Neural cell (in vitro differentiated cells): ENCODE measurements at regions not wholly inside any gene's neighbourhood (a gene's known extent, or its start where the extent isn't known, plus 50 kb on each side); places are given as distances from the start of the nearest gene placed in this dataset.

Source experiments
- H2AFZ ChIP-seq: fragments of 200-600, 300-800 bp; sonication (generic), shearing (Covaris generic); 2 replicates; pipeline ENCODE4 v1.6.0; 2014; ENCODE audit warnings: low read depth, mild to moderate bottlenecking, antibody characterized with exemption, low read length, moderate library complexity
- H3F3A ChIP-seq: fragments of 200-600 bp; shearing (Covaris generic); 2 replicates; pipeline ENCODE4 v1.6.1; 2016; ENCODE audit warnings: mild to moderate bottlenecking, moderate library complexity, mixed read lengths, antibody characterized with exemption, low read length; ENCODE audit not compliant: insufficient read depth, poor library complexity, severe bottlenecking
- H3K27ac ChIP-seq: fragments of 200-600, 300-800 bp; sonication (generic), shearing (Covaris generic); 2 replicates; pipeline ENCODE4 v1.5.1; 2014; ENCODE audit warnings: mild to moderate bottlenecking, low read length, moderate library complexity
- H3K27me3 ChIP-seq: fragments of 300-800, 200-600 bp; sonication (generic), shearing (Covaris generic); 2 replicates; pipeline ENCODE4 v1.6.0; 2014; ENCODE audit warnings: mild to moderate bottlenecking, low read depth, low read length, moderate library complexity; ENCODE audit not compliant: insufficient read depth
- H3K36me3 ChIP-seq: fragments of 300-800, 200-600 bp; sonication (generic), shearing (Covaris generic); 2 replicates; pipeline ENCODE4 v1.5.1; 2014; ENCODE audit warnings: mild to moderate bottlenecking, antibody characterized with exemption, low read length, moderate library complexity; ENCODE audit not compliant: insufficient read depth
- H3K4me2 ChIP-seq: fragments of 300-800, 200-600 bp; sonication (generic), shearing (Covaris generic); 2 replicates; pipeline ENCODE4 v1.6.0; 2014; ENCODE audit warnings: mild to moderate bottlenecking, low read length
- H3K4me3 ChIP-seq: fragments of 300-800, 200-600 bp; sonication (generic), shearing (Covaris generic); 2 replicates; pipeline ENCODE4 v1.5.1; 2014; ENCODE audit warnings: mild to moderate bottlenecking, low read length, moderate library complexity
- H3K79me2 ChIP-seq: fragments of 200-600 bp; shearing (Covaris generic); replicated peaks from 2 replicates; pipeline ENCODE4 v1.6.0; 2014; ENCODE audit warnings: mild to moderate bottlenecking, low read length, moderate library complexity; ENCODE audit not compliant: insufficient read depth
- H3K9ac ChIP-seq: fragments of 300-800, 200-600 bp; sonication (generic), shearing (Covaris generic); 2 replicates; pipeline ENCODE4 v1.6.1; 2016; ENCODE audit warnings: mild to moderate bottlenecking, low read length, mixed read lengths
- H3K9me2 ChIP-seq: fragments of 200-600 bp; shearing (Covaris generic); 2 replicates; pipeline ENCODE4 v1.6.1; 2016; ENCODE audit warnings: mild to moderate bottlenecking, low read length, mixed read lengths; ENCODE audit not compliant: insufficient read depth
- H3K9me3 ChIP-seq: fragments of 200-600, 300-800 bp; sonication (generic), shearing (Covaris generic); 2 replicates; pipeline ENCODE4 v1.6.1; 2016; ENCODE audit warnings: mild to moderate bottlenecking, mixed run types, low read length, moderate library complexity, mixed read lengths
- H4K20me1 ChIP-seq: fragments of 200-600 bp; shearing (Covaris generic); 2 replicates; pipeline ENCODE4 v1.6.1; 2016; ENCODE audit warnings: mild to moderate bottlenecking, mixed run types; ENCODE audit not compliant: insufficient read depth
- CTCF ChIP-seq: fragments of 450-650 bp; IDR thresholded peaks from 2 replicates; pipeline ENCODE4 v1.5.1; 2014; ENCODE audit warnings: antibody characterized with exemption, mild to moderate bottlenecking, moderate library complexity; ENCODE audit not compliant: poor library complexity, severe bottlenecking
- EP300 ChIP-seq: fragments of 450-650 bp; conservative IDR thresholded peaks from 2 replicates; pipeline ENCODE4 v1.6.1; 2014; ENCODE audit warnings: antibody characterized with exemption, mild to moderate bottlenecking, moderate library complexity; ENCODE audit not compliant: poor library complexity, severe bottlenecking
- EZH2 ChIP-seq: fragments of 200-600, 300-800 bp; shearing (Covaris generic), sonication (generic); IDR thresholded peaks from 2 replicates; pipeline ENCODE4 v1.6.1; 2014; ENCODE audit warnings: antibody characterized with exemption, low read length, borderline replicate concordance, mild to moderate bottlenecking; ENCODE audit not compliant: insufficient read depth, poor library complexity, severe bottlenecking
- MXI1 ChIP-seq: fragments of 450-650 bp; conservative IDR thresholded peaks from 2 replicates; pipeline ENCODE4 v1.6.1; 2014; ENCODE audit warnings: antibody characterized with exemption, mild to moderate bottlenecking; ENCODE audit not compliant: poor library complexity, severe bottlenecking
- POLR2AphosphoS5 ChIP-seq: IDR thresholded peaks from 2 replicates; pipeline ENCODE4 v1.6.1; 2012
- RAD21 ChIP-seq: fragments of 450-650 bp; conservative IDR thresholded peaks from 2 replicates; pipeline ENCODE4 v1.6.1; 2014; ENCODE audit warnings: antibody characterized with exemption, mild to moderate bottlenecking, moderate library complexity
- SMC3 ChIP-seq: fragments of 450-650 bp; conservative IDR thresholded peaks from 2 replicates; pipeline ENCODE4 v1.6.1; 2014; ENCODE audit warnings: antibody characterized with exemption, mild to moderate bottlenecking, moderate library complexity; ENCODE audit not compliant: poor library complexity
- TAF1 ChIP-seq: IDR thresholded peaks from 2 replicates; pipeline ENCODE4 v1.6.1; 2012; ENCODE audit warnings: low read depth
- TF ChIP-seq, protein P1 (sequence below): IDR thresholded peaks from 2 replicates; pipeline ENCODE4 v1.6.1; 2012; ENCODE audit warnings: borderline replicate concordance

- Histone ChIP-seq H3F3A (no peaks in the 10 kb centered on the region), H3K4me2 (no peak overlapping the region), H3K27ac (no peak overlapping the region), H3K79me2 (no peaks in the 10 kb centered on the region), H2AFZ (no peak overlapping the region), H4K20me1 (no peaks in the 10 kb centered on the region), H3K9me2 (no peaks in the 10 kb centered on the region), H3K9ac (no peak overlapping the region), H3K9me3 (no peaks in the 10 kb centered on the region), H3K27me3 (no peaks in the 10 kb centered on the region), H3K4me3 (no peak overlapping the region), H3K36me3 (no peaks in the 10 kb centered on the region)
- TF ChIP-seq TAF1 (no peak), MXI1 (no peak), SMC3 (no peak), POLR2AphosphoS5 (no peak), RAD21 (no peak), EP300 (no peak), EZH2 (no peak), CTCF (no peak)
- TF ChIP-seq, protein P1, sequence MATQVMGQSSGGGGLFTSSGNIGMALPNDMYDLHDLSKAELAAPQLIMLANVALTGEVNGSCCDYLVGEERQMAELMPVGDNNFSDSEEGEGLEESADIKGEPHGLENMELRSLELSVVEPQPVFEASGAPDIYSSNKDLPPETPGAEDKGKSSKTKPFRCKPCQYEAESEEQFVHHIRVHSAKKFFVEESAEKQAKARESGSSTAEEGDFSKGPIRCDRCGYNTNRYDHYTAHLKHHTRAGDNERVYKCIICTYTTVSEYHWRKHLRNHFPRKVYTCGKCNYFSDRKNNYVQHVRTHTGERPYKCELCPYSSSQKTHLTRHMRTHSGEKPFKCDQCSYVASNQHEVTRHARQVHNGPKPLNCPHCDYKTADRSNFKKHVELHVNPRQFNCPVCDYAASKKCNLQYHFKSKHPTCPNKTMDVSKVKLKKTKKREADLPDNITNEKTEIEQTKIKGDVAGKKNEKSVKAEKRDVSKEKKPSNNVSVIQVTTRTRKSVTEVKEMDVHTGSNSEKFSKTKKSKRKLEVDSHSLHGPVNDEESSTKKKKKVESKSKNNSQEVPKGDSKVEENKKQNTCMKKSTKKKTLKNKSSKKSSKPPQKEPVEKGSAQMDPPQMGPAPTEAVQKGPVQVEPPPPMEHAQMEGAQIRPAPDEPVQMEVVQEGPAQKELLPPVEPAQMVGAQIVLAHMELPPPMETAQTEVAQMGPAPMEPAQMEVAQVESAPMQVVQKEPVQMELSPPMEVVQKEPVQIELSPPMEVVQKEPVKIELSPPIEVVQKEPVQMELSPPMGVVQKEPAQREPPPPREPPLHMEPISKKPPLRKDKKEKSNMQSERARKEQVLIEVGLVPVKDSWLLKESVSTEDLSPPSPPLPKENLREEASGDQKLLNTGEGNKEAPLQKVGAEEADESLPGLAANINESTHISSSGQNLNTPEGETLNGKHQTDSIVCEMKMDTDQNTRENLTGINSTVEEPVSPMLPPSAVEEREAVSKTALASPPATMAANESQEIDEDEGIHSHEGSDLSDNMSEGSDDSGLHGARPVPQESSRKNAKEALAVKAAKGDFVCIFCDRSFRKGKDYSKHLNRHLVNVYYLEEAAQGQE: no peak
Measured at GRCh38 chr3:117101697-117102096, 392.1 kb downstream of the TUSC7 start.

DNA sequence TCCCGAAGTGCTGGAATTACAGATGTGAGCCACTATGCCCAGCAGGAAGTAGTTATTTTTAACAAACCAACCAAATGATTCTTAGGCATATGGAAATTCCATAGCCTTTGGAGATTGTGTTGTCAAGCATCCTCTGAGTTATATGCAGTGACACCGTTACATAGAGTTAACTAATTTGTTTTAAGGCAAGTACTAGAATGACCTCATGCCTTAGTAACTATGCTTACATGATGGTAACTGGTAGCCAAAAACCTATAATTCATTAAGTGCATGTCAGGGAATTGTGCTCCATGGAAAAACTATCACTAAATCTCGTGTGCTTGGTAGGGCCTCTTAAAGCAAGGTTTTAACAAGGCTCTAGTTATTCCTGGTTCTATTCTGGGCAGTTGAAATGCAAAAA, 392.8 kb downstream of the TUSC7 start:
- Histone ChIP-seq H3K27ac (no peak overlapping the region), H3K27me3 (no peaks in the 10 kb centered on the region), H3K9ac (no peak overlapping the region), H2AFZ (no peak overlapping the region), H3K9me2 (no peaks in the 10 kb centered on the region), H3K4me3 (no peak overlapping the region), H3K79me2 (no peaks in the 10 kb centered on the region), H3K9me3 (no peaks in the 10 kb centered on the region), H3K36me3 (no peaks in the 10 kb centered on the region), H4K20me1 (no peaks in the 10 kb centered on the region), H3F3A (no peaks in the 10 kb centered on the region), H3K4me2 (no peak overlapping the region)
- TF ChIP-seq SMC3 (no peak), MXI1 (no peak), CTCF (no peak), TAF1 (no peak), EP300 (no peak), POLR2AphosphoS5 (no peak), RAD21 (no peak), EZH2 (no peak)
- TF ChIP-seq, protein P1: no peak
